GM23248 (cell line): ENCODE measurements at regions not wholly inside any gene's neighbourhood (a gene's known extent, or its start where the extent isn't known, plus 50 kb on each side); places are given as distances from the start of the nearest gene placed in this dataset.

ENCODE experiments used
- DNase-seq: peaks from one replicate; pipeline ENCODE4 v3.0.0-alpha.2; 2015
- H2AFZ ChIP-seq: fragments of 200-600 bp; sonication (generic); 2 replicates; pipeline ENCODE4 v1.6.1; 2016; ENCODE audit warnings: antibody characterized with exemption
- H3F3A ChIP-seq: fragments of 200-600 bp; sonication (generic); 2 replicates; pipeline ENCODE4 v1.6.1; 2016; ENCODE audit warnings: mild to moderate bottlenecking, antibody characterized with exemption, mixed run types; ENCODE audit not compliant: insufficient read depth
- H3K27ac ChIP-seq: fragments of 200-600 bp; sonication (generic); 2 replicates; pipeline ENCODE4 v1.5.1; 2016; ENCODE audit warnings: mild to moderate bottlenecking
- H3K27me3 ChIP-seq: fragments of 200-600 bp; sonication (generic); replicated peaks from 2 replicates; pipeline ENCODE4 v1.6.1; 2016; ENCODE audit warnings: mild to moderate bottlenecking; ENCODE audit not compliant: insufficient read depth
- H3K36me3 ChIP-seq: fragments of 200-600 bp; sonication (generic); 2 replicates; pipeline ENCODE4 v1.6.1; 2016; ENCODE audit warnings: low read depth, mild to moderate bottlenecking
- H3K4me1 ChIP-seq: fragments of 200-600 bp; sonication (generic); 2 replicates; pipeline ENCODE4 v1.6.1; 2016; ENCODE audit warnings: mild to moderate bottlenecking; ENCODE audit not compliant: insufficient read depth
- H3K4me2 ChIP-seq: fragments of 200-600 bp; sonication (generic); one replicate; pipeline ENCODE4 v1.6.1; 2016; ENCODE audit warnings: mild to moderate bottlenecking; ENCODE audit not compliant: unreplicated experiment
- H3K4me3 ChIP-seq: fragments of 200-600 bp; sonication (generic); 2 replicates; pipeline ENCODE4 v1.5.1; 2016; ENCODE audit warnings: mild to moderate bottlenecking
- H3K79me2 ChIP-seq: fragments of 200-600 bp; sonication (generic); 2 replicates; pipeline ENCODE4 v1.6.1; 2016; ENCODE audit warnings: mild to moderate bottlenecking; ENCODE audit not compliant: insufficient read depth
- H3K9ac ChIP-seq: fragments of 200-600 bp; sonication (generic); 2 replicates; pipeline ENCODE4 v1.6.1; 2016; ENCODE audit warnings: mild to moderate bottlenecking
- H3K9me2 ChIP-seq: fragments of 200-600 bp; sonication (generic); 2 replicates; pipeline ENCODE4 v1.6.1; 2016; ENCODE audit warnings: mixed run types, mild to moderate bottlenecking, moderate library complexity; ENCODE audit not compliant: insufficient read depth
- H3K9me3 ChIP-seq: fragments of 200-600 bp; sonication (generic); one replicate; pipeline ENCODE4 v1.6.1; 2017; ENCODE audit warnings: low read depth
- H4K20me1 ChIP-seq: fragments of 200-600 bp; sonication (generic); 2 replicates; pipeline ENCODE4 v1.6.0; 2016; ENCODE audit not compliant: insufficient read depth
- EZH2 ChIP-seq: fragments of 200-600 bp; sonication (generic); IDR thresholded peaks from 2 replicates; pipeline ENCODE4 v1.6.1; 2018; ENCODE audit warnings: antibody characterized with exemption, mild to moderate bottlenecking; ENCODE audit not compliant: insufficient read depth, poor library complexity, severe bottlenecking
- EZH2phosphoT487 ChIP-seq: fragments of 200-600 bp; sonication (generic); IDR thresholded peaks from 2 replicates; pipeline ENCODE4 v1.6.1; 2018; ENCODE audit warnings: antibody characterized with exemption, moderate library complexity, mild to moderate bottlenecking, low read depth; ENCODE audit not compliant: insufficient read depth
- WGBS, 2 experiments: methylation state at CpG; one replicate each; pipeline ENCODE4 v1.1.6; 2015 to 2017; ENCODE audit warnings: low lambda C conversion rate in 2 of 2, low coverage in 1 of 2; ENCODE audit errors: missing lambda C conversion rate in 2 of 2; 5-methylcytosine and 5-hydroxymethylcytosine counted together
- in situ Hi-C: fragments of 300-500 bp; cut with MboI; formaldehyde crosslinking; loops from 2 replicates; pipeline ENCODE4 v1.15.0; 2020

DNA sequence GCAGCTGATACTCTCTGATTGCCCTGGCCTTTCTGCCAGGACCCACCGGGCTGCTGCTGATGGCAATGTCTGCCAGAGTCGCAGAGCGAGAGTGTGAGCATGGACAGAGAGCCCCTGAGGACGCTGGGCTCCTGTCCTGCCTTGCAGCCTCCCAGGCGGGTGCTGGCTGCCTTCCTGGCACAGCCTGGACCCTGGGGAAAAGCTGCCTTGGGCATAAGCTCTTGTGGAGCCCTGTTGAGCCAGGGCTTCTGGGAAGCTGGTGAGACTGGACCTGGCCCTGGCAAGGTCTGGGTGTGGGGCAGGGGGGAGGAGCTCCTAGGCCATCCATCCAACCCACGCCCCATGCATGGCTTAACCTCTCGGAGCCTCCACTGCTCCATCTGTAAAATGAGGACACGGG is 105.8 kb upstream of the WNT4 start:
- Histone ChIP-seq H3K36me3 (no peaks in the 10 kb centered on the region), H3K27me3 (peaks cover 73% of the 10 kb centered on the region), H2AFZ (no peak overlapping the region), H4K20me1 (no peaks in the 10 kb centered on the region), H3F3A (no peaks in the 10 kb centered on the region), H3K9me2 (no peaks in the 10 kb centered on the region), H3K79me2 (no peaks in the 10 kb centered on the region), H3K4me1 (peaks cover 14% of the 10 kb centered on the region), H3K9me3 (no peaks in the 10 kb centered on the region), H3K9ac (no peak overlapping the region), H3K4me2 (no peak overlapping the region), H3K27ac (no peak overlapping the region), H3K4me3 (no peak overlapping the region)
- in situ Hi-C loops: no loop called here
- DNase-seq: no peak
- WGBS, 2 experiments: 17 to 26% methylated on average over 7 to 8 of the region's 8 CpGs
- TF ChIP-seq EZH2: no peak
- no peak for TF ChIP-seq EZH2phosphoT487

DNA sequence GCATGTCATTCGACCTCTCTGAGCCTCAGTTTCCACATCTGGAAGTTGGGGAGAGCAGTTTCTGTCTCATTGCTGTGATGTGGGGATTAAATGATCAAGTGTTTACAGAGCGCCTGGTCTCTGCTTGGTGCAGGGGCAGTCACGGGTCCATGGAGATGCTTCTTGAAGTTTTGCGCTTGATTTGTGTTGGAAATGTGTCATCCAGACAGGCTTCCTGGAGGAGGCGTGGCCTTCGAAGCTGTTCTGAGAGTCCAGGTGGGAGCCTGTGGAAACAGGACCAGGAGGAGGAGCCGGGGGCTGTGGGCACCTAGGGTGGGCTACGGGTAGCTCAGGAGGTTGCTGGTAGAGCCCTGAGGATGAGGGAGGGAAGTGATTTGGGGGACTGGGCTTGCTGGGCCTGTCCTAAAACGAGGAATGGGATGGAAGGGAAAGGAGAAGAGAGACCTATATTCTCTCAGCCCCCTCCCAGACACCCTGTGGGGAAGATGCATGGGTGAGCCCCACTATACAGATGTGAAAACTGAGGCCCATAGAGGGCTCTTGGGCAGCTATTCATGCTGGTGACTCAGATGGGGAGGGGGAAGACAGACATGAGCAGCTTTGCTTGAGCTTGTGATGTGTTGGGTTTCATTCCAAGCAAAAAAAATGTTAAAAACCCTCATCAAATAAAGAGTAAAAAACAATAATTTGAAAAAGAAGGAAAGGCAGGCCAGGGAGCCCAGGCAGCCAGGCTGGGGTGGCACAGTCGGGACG is 107.2 kb upstream of the WNT4 start:
- no peak overlapping the region for H3K9ac ChIP-seq
- H3K27me3 ChIP-seq: peaks cover 75% of the 10 kb centered on the region
- no peaks in the 10 kb centered on the region for H3K9me3 ChIP-seq
- H4K20me1 ChIP-seq: no peaks in the 10 kb centered on the region
- 53 to 56% methylated on average over 11 of the region's 11 CpGs for WGBS, 2 experiments
- no peak overlapping the region for H3K4me2 ChIP-seq
- DNase-seq: peak; percentile 24
- TF ChIP-seq EZH2phosphoT487 (no peak), EZH2 (no peak)
- H3K27ac ChIP-seq: no peak overlapping the region
- H3K9me2 ChIP-seq: no peaks in the 10 kb centered on the region
- no peaks in the 10 kb centered on the region for H3F3A ChIP-seq
- no peak overlapping the region for H2AFZ ChIP-seq
- no peaks in the 10 kb centered on the region for H3K79me2 ChIP-seq
- H3K4me3 ChIP-seq: no peak overlapping the region
- H3K4me1 ChIP-seq: peaks cover 19% of the 10 kb centered on the region
- in situ Hi-C loops: no loop called here
- H3K36me3 ChIP-seq: no peaks in the 10 kb centered on the region

GRCh38 chr1:22250724-22251123 is 107.8 kb upstream of the WNT4 start:
- Histone ChIP-seq H2AFZ (no peak overlapping the region), H3K4me2 (no peak overlapping the region), H4K20me1 (no peaks in the 10 kb centered on the region), H3K27me3 (peaks cover 69% of the 10 kb centered on the region), H3K9me3 (no peaks in the 10 kb centered on the region), H3K79me2 (no peaks in the 10 kb centered on the region), H3K36me3 (no peaks in the 10 kb centered on the region), H3K27ac (no peak overlapping the region), H3K4me3 (no peak overlapping the region), H3K9me2 (no peaks in the 10 kb centered on the region), H3K9ac (no peak overlapping the region), H3K4me1 (peaks cover 19% of the 10 kb centered on the region), H3F3A (no peaks in the 10 kb centered on the region)
- 7 to 12% methylated on average over 11 of the region's 11 CpGs for WGBS, 2 experiments
- in situ Hi-C loops: no loop called here
- peak; percentile 41 for DNase-seq
- TF ChIP-seq EZH2phosphoT487 (no peak), EZH2 (no peak)

GRCh38 chr1:22252251-22252650 is 109.4 kb upstream of the WNT4 start:
- no peak for DNase-seq
- H4K20me1 ChIP-seq: no peaks in the 10 kb centered on the region
- no peak overlapping the region for H2AFZ ChIP-seq
- H3K4me3 ChIP-seq: no peak overlapping the region
- H3K9ac ChIP-seq: no peak overlapping the region
- in situ Hi-C loops: no loop called here
- H3K27ac ChIP-seq: no peak overlapping the region
- no peaks in the 10 kb centered on the region for H3K79me2 ChIP-seq
- 74 to 79% methylated on average over 17 of the region's 17 CpGs for WGBS, 2 experiments
- no peak for TF ChIP-seq EZH2phosphoT487
- no peaks in the 10 kb centered on the region for H3F3A ChIP-seq
- no peaks in the 10 kb centered on the region for H3K9me3 ChIP-seq
- H3K4me1 ChIP-seq: peaks cover 19% of the 10 kb centered on the region
- no peak overlapping the region for H3K4me2 ChIP-seq
- H3K27me3 ChIP-seq: peaks cover 57% of the 10 kb centered on the region
- no peaks in the 10 kb centered on the region for H3K36me3 ChIP-seq
- H3K9me2 ChIP-seq: no peaks in the 10 kb centered on the region
